HG02759 (cell line): ENCODE measurements at regions not wholly inside any gene's neighbourhood (a gene's known extent, or its start where the extent isn't known, plus 50 kb on each side); places are given as distances from the start of the nearest gene placed in this dataset.
"Not testable (repeated sequence)": the region's sequence is repeated elsewhere in the genome, so short reads cannot be mapped to it uniquely, and the experiment has no call there.

Experiments used
- ATAC-seq: cut with Tn5 transposase; IDR thresholded peaks from one replicate; pipeline ENCODE4 v1.9.1; 2021; ENCODE audit warnings: mild to moderate bottlenecking, moderate library complexity; ENCODE audit not compliant: unreplicated experiment

- ATAC-seq = no peak
These were observed 204.2 kb downstream of the EMX2 start for GRCh38 chr10:117746541-117747448.

GRCh38 chr10:117747636-117748035 lies 205.1 kb downstream of the EMX2 start:
- ATAC-seq = no peak

GRCh38 chr10:117748058-117748457 lies 205.5 kb downstream of the EMX2 start:
- ATAC-seq = no peak

GRCh38 chr10:117750616-117751015 lies 208.1 kb downstream of the EMX2 start:
- no peak for ATAC-seq

- no peak for ATAC-seq
These were observed 208.7 kb downstream of the EMX2 start for GRCh38 chr10:117751259-117751658.

- no peak for ATAC-seq
These were observed 209.6 kb downstream of the EMX2 start for GRCh38 chr10:117752103-117752502.

GRCh38 chr10:117754770-117755658 lies 212.5 kb downstream of the EMX2 start:
- no peak for ATAC-seq

- no peak for ATAC-seq
These were observed 213.1 kb downstream of the EMX2 start for GRCh38 chr10:117755659-117756014.

- ATAC-seq = no peak
These were observed 214.7 kb downstream of the EMX2 start for GRCh38 chr10:117757086-117757720.

- no peak for ATAC-seq
These were observed 216.7 kb downstream of the EMX2 start for GRCh38 chr10:117759266-117759665.

GRCh38 chr10:117761695-117762094 lies 219.1 kb downstream of the EMX2 start:
- no peak for ATAC-seq

GRCh38 chr10:117762126-117762818 lies 219.7 kb downstream of the EMX2 start:
- no peak for ATAC-seq

- ATAC-seq = no peak
These were observed 220.2 kb downstream of the EMX2 start for GRCh38 chr10:117762819-117763172.

GRCh38 chr10:117763528-117763927 lies 221.0 kb downstream of the EMX2 start:
- no peak for ATAC-seq

- ATAC-seq = no peak
These were observed 225.9 kb downstream of the EMX2 start for GRCh38 chr10:117768333-117769042.

- no peak for ATAC-seq
These were observed 233.0 kb downstream of the EMX2 start for GRCh38 chr10:117775526-117775925.

- ATAC-seq = not testable (repeated sequence)
These were observed 234.7 kb downstream of the EMX2 start for GRCh38 chr10:117777222-117777621.

GRCh38 chr10:117778241-117778640 lies 235.7 kb downstream of the EMX2 start:
- ATAC-seq = no peak

- no peak for ATAC-seq
These were observed 237.9 kb downstream of the EMX2 start for GRCh38 chr10:117780411-117780810.

- ATAC-seq = no peak
These were observed 238.8 kb downstream of the EMX2 start for GRCh38 chr10:117781216-117781831.
